Upper lobe of right lung (tissue), 1 donor: ENCODE measurements at regions not wholly inside any gene's neighbourhood (a gene's known extent, or its start where the extent isn't known, plus 50 kb on each side); places are given as distances from the start of the nearest gene placed in this dataset.

Experiments
- ATAC-seq: fragments of 200-7000 bp; cut with Tn5 transposase; one replicate; pipeline ENCODE4 v1.9.1; 2020; ENCODE audit warnings: mild to moderate bottlenecking, moderate library complexity
- DNase-seq: peaks from one replicate; pipeline ENCODE4 v3.0.0-alpha.2; 2020
- H3K27ac ChIP-seq: fragments of 200-600 bp; one replicate; pipeline ENCODE4 v1.8.0; 2022
- H3K27me3 ChIP-seq: fragments of 200-600 bp; one replicate; pipeline ENCODE4 v1.8.0; 2022; ENCODE audit warnings: mild to moderate bottlenecking
- H3K36me3 ChIP-seq: fragments of 200-600 bp; one replicate; pipeline ENCODE4 v1.8.0; 2022
- H3K4me1 ChIP-seq: fragments of 200-600 bp; one replicate; pipeline ENCODE4 v1.8.0; 2022
- H3K4me3 ChIP-seq: fragments of 200-600 bp; one replicate; pipeline ENCODE4 v1.8.0; 2022; ENCODE audit warnings: mild to moderate bottlenecking
- H3K9me3 ChIP-seq: fragments of 200-600 bp; one replicate; pipeline ENCODE4 v1.8.0; 2022
- CTCF ChIP-seq: fragments of 200-600 bp; IDR thresholded peaks from one replicate; pipeline ENCODE4 v1.8.0; 2022; ENCODE audit warnings: antibody characterized with exemption
- intact Hi-C: fragments of 100-400 bp; cut with DNase I; formaldehyde crosslinking; loops from one replicate; pipeline ENCODE4 v1.11.0; 2022
- donor health status: DM: no; HTN: yes; CAD: no; lungs with severe emphysema.

- ATAC-seq, result no peak
- Histone ChIP-seq H3K4me3 (no peak overlapping the region), H3K27me3 (peaks cover 4% of the 10 kb centered on the region)
These were observed 269.5 kb downstream of the LNPK start for GRCh38 chr2:175732531-175732930.

GRCh38 chr2:175730050-175730449 is 272.0 kb downstream of the LNPK start:
- Histone ChIP-seq H3K4me3 (no peak overlapping the region), H3K4me1 (no peaks in the 10 kb centered on the region), H3K27ac (no peak overlapping the region), H3K27me3 (peaks cover 4% of the 10 kb centered on the region), H3K9me3 (no peaks in the 10 kb centered on the region), H3K36me3 (no peaks in the 10 kb centered on the region)
- no peak for DNase-seq
- intact Hi-C loops, result no loop called here
- no peak for ATAC-seq
- no peak for TF ChIP-seq CTCF

More at GRCh38 chr2:175732531-175732930, 269.5 kb downstream of the LNPK start:
- Histone ChIP-seq H3K4me1 (no peaks in the 10 kb centered on the region), H3K36me3 (no peaks in the 10 kb centered on the region), H3K9me3 (no peaks in the 10 kb centered on the region), H3K27ac (no peak overlapping the region)
- DNase-seq, result no peak
- intact Hi-C loops, result no loop called here
- no peak for TF ChIP-seq CTCF

GRCh38 chr2:175729049-175729706 is 272.9 kb downstream of the LNPK start:
- DNase-seq (no peak), ATAC-seq (no peak)
- H3K27me3 ChIP-seq, result peaks cover 4% of the 10 kb centered on the region
- H3K9me3 ChIP-seq, result no peaks in the 10 kb centered on the region
- no peaks in the 10 kb centered on the region for H3K36me3 ChIP-seq
- intact Hi-C loops, result no loop called here
- no peaks in the 10 kb centered on the region for H3K4me1 ChIP-seq
- no peak overlapping the region for H3K27ac ChIP-seq
- TF ChIP-seq CTCF, result no peak
- H3K4me3 ChIP-seq, result no peak overlapping the region

GRCh38 chr2:175728032-175728431 is 274.0 kb downstream of the LNPK start:
- Histone ChIP-seq H3K4me3 (no peak overlapping the region), H3K27ac (no peak overlapping the region), H3K4me1 (no peaks in the 10 kb centered on the region), H3K27me3 (peaks cover 4% of the 10 kb centered on the region), H3K9me3 (no peaks in the 10 kb centered on the region), H3K36me3 (no peaks in the 10 kb centered on the region)
- intact Hi-C loops, result no loop called here
- no peak for TF ChIP-seq CTCF
- ATAC-seq (no peak), DNase-seq (no peak)

GRCh38 chr2:175726223-175726622 is 275.8 kb downstream of the LNPK start:
- DNase-seq (no peak), ATAC-seq (no peak)
- Histone ChIP-seq H3K36me3 (no peaks in the 10 kb centered on the region), H3K9me3 (no peaks in the 10 kb centered on the region), H3K27ac (no peak overlapping the region), H3K4me1 (no peaks in the 10 kb centered on the region), H3K27me3 (peaks cover 4% of the 10 kb centered on the region), H3K4me3 (no peak overlapping the region)
- intact Hi-C loops, result no loop called here
- TF ChIP-seq CTCF, result no peak

- DNase-seq, result no peak
- Histone ChIP-seq H3K9me3 (no peaks in the 10 kb centered on the region), H3K36me3 (no peaks in the 10 kb centered on the region), H3K27ac (no peak overlapping the region), H3K4me3 (no peak overlapping the region), H3K4me1 (no peaks in the 10 kb centered on the region), H3K27me3 (peaks cover 14% of the 10 kb centered on the region)
- ATAC-seq, result no peak
- no peak for TF ChIP-seq CTCF
- intact Hi-C loops, result no loop called here
These were observed 292.8 kb downstream of the LNPK start for GRCh38 chr2:175709248-175709647.
